Activated CD4-positive, alpha-beta memory T cell treated with anti-CD3 and anti-CD28 coated beads for 36 hours (primary cell): ENCODE measurements at regions not wholly inside any gene's neighbourhood (a gene's known extent, or its start where the extent isn't known, plus 50 kb on each side); places are given as distances from the start of the nearest gene placed in this dataset.
A peak's percentile ranks its signal among the peaks of the same experiment; 100 is the strongest.

Experiments used
- CTCF ChIA-PET: fragments of 350-600 bp; sonication (Branson Sonifier 250); formaldehyde crosslinking; loops from one replicate; lab custom pipeline; 2021; ENCODE audit warnings: antibody characterized with exemption, inconsistent platforms; lab: Charles Lee
- POLR2A ChIA-PET: fragments of 350-600 bp; sonication (Branson Sonifier 250); formaldehyde crosslinking; loops from one replicate; lab custom pipeline; 2021; ENCODE audit warnings: antibody characterized with exemption; lab: Charles Lee
- DNase-seq: peaks from one replicate; pipeline ENCODE4 v3.0.0-alpha.2; 2020
- H3K27ac Mint-ChIP-seq: one replicate; pipeline ENCODE4 v1.8.0; 2021; ENCODE audit warnings: mixed read lengths
- H3K27me3 Mint-ChIP-seq: one replicate; pipeline ENCODE4 v1.8.0; 2021; ENCODE audit warnings: mixed read lengths
- H3K36me3 Mint-ChIP-seq: one replicate; pipeline ENCODE4 v1.8.0; 2021; ENCODE audit warnings: mixed read lengths
- H3K4me1 Mint-ChIP-seq: one replicate; pipeline ENCODE4 v1.8.0; 2021; ENCODE audit warnings: low read depth, mixed read lengths
- H3K4me3 Mint-ChIP-seq: one replicate; pipeline ENCODE4 v1.8.0; 2021; ENCODE audit warnings: mild to moderate bottlenecking, mixed read lengths
- H3K9me3 Mint-ChIP-seq: one replicate; pipeline ENCODE4 v1.8.0; 2021; ENCODE audit warnings: mixed read lengths
- intact Hi-C: fragments of 100-400 bp; cut with micrococcal nuclease; formaldehyde crosslinking; loops from one replicate; pipeline ENCODE4 v1.15.1; 2023

DNA sequence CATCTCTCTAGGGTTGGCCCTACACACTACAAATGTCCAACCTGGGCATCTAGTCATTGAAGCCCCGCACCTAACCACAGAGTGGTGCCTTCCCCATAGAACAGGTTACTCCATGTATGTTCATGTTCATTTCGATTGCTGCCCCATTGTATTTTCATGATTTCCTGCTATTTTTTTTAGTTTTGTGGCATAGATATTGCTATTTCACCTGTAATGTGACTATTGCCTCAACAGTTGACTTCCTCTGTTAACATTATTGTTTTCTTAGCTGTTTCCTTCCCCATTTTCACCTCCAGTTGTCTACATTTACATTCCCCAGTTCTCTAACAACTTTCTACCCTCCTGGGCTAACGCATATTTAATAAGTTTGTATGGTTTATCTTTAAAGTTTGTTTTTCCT is 137.7 kb upstream of the RBMS3 start:
- ChIA-PET POLR2A (interaction anchor here (0.6 kb wide), 1 partner anchor 21 kb away, joined by 3 read pairs; no protein-coding TSS in a partner anchor), CTCF (no interaction called here)
- no peak for DNase-seq
- H3K4me3 Mint-ChIP-seq: no peak overlapping the region
- H3K27me3 Mint-ChIP-seq: no peaks in the 10 kb centered on the region
- H3K9me3 Mint-ChIP-seq: no peaks in the 10 kb centered on the region
- no peaks in the 10 kb centered on the region for H3K36me3 Mint-ChIP-seq
- H3K4me1 Mint-ChIP-seq: peaks cover 3% of the 10 kb centered on the region
- no peak overlapping the region for H3K27ac Mint-ChIP-seq
- intact Hi-C loops: no loop called here

- intact Hi-C loops: no loop called here
- no peaks in the 10 kb centered on the region for H3K9me3 Mint-ChIP-seq
- H3K36me3 Mint-ChIP-seq: no peaks in the 10 kb centered on the region
- ChIA-PET CTCF (no interaction called here), POLR2A (no interaction called here)
- no peak overlapping the region for H3K4me3 Mint-ChIP-seq
- no peaks in the 10 kb centered on the region for H3K27me3 Mint-ChIP-seq
- no peak overlapping the region for H3K27ac Mint-ChIP-seq
- peaks cover 3% of the 10 kb centered on the region for H3K4me1 Mint-ChIP-seq
- DNase-seq: no peak
Observed at GRCh38 chr3:29144361-29144760, 136.5 kb upstream of the RBMS3 start.

GRCh38 chr3:29144807-29145206 is 136.1 kb upstream of the RBMS3 start:
- Mint-ChIP-seq H3K4me3 (no peak overlapping the region), H3K27ac (no peak overlapping the region), H3K9me3 (no peaks in the 10 kb centered on the region), H3K36me3 (no peaks in the 10 kb centered on the region), H3K4me1 (peaks cover 3% of the 10 kb centered on the region), H3K27me3 (no peaks in the 10 kb centered on the region)
- no peak for DNase-seq
- intact Hi-C loops: no loop called here
- ChIA-PET CTCF (no interaction called here), POLR2A (no interaction called here)

DNA sequence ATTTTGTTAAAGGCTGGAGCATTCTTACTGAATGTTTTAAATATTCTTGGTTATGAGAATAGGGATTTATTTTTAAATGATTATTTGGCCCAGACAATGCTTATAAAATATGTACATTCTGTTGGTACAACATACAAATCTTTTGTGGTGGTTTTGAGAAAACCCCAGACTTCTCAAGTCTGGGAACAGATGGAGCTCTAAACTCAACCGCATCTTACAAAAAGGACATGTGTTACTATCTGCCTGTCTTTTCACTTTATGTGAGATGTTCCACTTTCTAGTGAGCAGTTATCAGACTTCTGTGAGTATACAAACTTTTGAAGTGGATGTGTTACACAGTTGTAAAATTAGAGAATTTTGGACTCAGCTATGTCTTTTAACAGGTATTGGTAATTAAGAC is 135.5 kb upstream of the RBMS3 start:
- ChIA-PET CTCF (no interaction called here), POLR2A (no interaction called here)
- intact Hi-C loops: no loop called here
- Mint-ChIP-seq H3K4me3 (no peak overlapping the region), H3K27me3 (no peaks in the 10 kb centered on the region), H3K36me3 (no peaks in the 10 kb centered on the region), H3K9me3 (no peaks in the 10 kb centered on the region), H3K27ac (no peak overlapping the region), H3K4me1 (peaks cover under 1% of the 10 kb centered on the region)
- no peak for DNase-seq

GRCh38 chr3:29152379-29152778 is 128.5 kb upstream of the RBMS3 start:
- Mint-ChIP-seq H3K4me1 (peaks cover 2% of the 10 kb centered on the region), H3K27me3 (no peaks in the 10 kb centered on the region), H3K36me3 (no peaks in the 10 kb centered on the region), H3K27ac (no peak overlapping the region), H3K4me3 (no peak overlapping the region), H3K9me3 (no peaks in the 10 kb centered on the region)
- CTCF ChIA-PET: no interaction called here
- intact Hi-C loops: no loop called here
- POLR2A ChIA-PET: no interaction called here
- no peak for DNase-seq

DNA sequence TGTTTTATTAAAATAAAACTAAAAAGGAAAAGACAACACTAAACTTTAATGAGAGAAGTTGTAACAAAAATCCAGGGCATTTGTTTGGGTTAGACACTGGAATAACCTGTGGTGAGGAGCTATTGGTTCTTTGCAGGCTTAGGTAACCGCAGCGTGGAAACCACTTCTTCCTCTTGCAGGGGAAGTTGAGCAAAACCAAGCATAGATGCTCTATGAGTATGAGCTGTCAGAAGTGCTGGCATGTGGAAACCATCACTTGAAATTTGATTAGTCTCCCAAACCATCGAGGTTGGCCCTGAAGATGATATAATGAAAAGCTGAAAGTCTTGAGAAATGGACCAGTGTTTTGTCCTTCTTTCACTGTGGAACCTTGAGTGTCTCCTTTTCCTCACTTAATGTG is 127.1 kb upstream of the RBMS3 start:
- intact Hi-C loops: no loop called here
- Mint-ChIP-seq H3K27me3 (no peaks in the 10 kb centered on the region), H3K4me1 (peaks cover 2% of the 10 kb centered on the region), H3K4me3 (no peak overlapping the region), H3K36me3 (no peaks in the 10 kb centered on the region), H3K27ac (no peak overlapping the region), H3K9me3 (no peaks in the 10 kb centered on the region)
- ChIA-PET CTCF (no interaction called here), POLR2A (no interaction called here)
- peak; percentile 50 for DNase-seq

GRCh38 chr3:29156086-29156715 is 124.7 kb upstream of the RBMS3 start:
- H3K36me3 Mint-ChIP-seq: no peaks in the 10 kb centered on the region
- H3K9me3 Mint-ChIP-seq: peaks cover 2% of the 10 kb centered on the region
- H3K4me1 Mint-ChIP-seq: peaks cover 2% of the 10 kb centered on the region
- no peaks in the 10 kb centered on the region for H3K27me3 Mint-ChIP-seq
- H3K27ac Mint-ChIP-seq: no peak overlapping the region
- ChIA-PET POLR2A (no interaction called here), CTCF (no interaction called here)
- H3K4me3 Mint-ChIP-seq: no peak overlapping the region
- DNase-seq: no peak
- intact Hi-C loops: no loop called here

- DNase-seq: no peak
- no peaks in the 10 kb centered on the region for H3K4me1 Mint-ChIP-seq
- no peaks in the 10 kb centered on the region for H3K36me3 Mint-ChIP-seq
- H3K4me3 Mint-ChIP-seq: no peak overlapping the region
- CTCF ChIA-PET: no interaction called here
- intact Hi-C loops: no loop called here
- no peaks in the 10 kb centered on the region for H3K27me3 Mint-ChIP-seq
- POLR2A ChIA-PET: no interaction called here
- H3K9me3 Mint-ChIP-seq: peaks cover 2% of the 10 kb centered on the region
- no peak overlapping the region for H3K27ac Mint-ChIP-seq
Observed at GRCh38 chr3:29164825-29165224, 116.0 kb upstream of the RBMS3 start.

- ChIA-PET CTCF (no interaction called here), POLR2A (no interaction called here)
- Mint-ChIP-seq H3K36me3 (no peaks in the 10 kb centered on the region), H3K27me3 (no peaks in the 10 kb centered on the region), H3K27ac (no peak overlapping the region), H3K4me1 (peaks cover 7% of the 10 kb centered on the region), H3K9me3 (peaks cover under 1% of the 10 kb centered on the region), H3K4me3 (no peak overlapping the region)
- no peak for DNase-seq
- intact Hi-C loops: no loop called here
Observed at GRCh38 chr3:29167180-29167579, 113.7 kb upstream of the RBMS3 start.

DNA sequence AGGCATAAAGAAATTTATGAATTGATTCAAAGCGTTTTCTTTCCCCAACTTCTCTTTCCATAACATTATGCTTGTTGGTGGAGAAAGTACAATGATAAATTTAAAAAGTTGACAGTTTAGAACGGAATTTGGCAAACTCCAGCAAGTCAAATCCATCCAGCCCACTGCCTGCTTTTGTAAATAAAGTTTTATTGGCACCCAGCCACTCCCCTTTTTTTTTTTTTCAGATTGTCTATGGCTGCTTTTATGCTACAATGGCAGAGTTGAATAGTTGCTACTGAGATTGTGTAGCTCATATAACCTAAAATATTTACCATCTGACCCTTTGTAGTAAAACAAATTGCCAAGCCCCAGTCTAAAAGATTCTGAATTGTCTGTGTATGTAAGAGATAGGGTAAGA is 112.8 kb upstream of the RBMS3 start:
- Mint-ChIP-seq H3K9me3 (peaks cover 2% of the 10 kb centered on the region), H3K36me3 (no peaks in the 10 kb centered on the region), H3K4me1 (peaks cover 9% of the 10 kb centered on the region), H3K27ac (no peak overlapping the region), H3K27me3 (no peaks in the 10 kb centered on the region), H3K4me3 (no peak overlapping the region)
- DNase-seq: no peak
- intact Hi-C loops: no loop called here
- POLR2A ChIA-PET: no interaction called here
- CTCF ChIA-PET: no interaction called here

- no peaks in the 10 kb centered on the region for H3K36me3 Mint-ChIP-seq
- H3K27ac Mint-ChIP-seq: no peak overlapping the region
- intact Hi-C loops: no loop called here
- POLR2A ChIA-PET: no interaction called here
- CTCF ChIA-PET: no interaction called here
- H3K4me3 Mint-ChIP-seq: no peak overlapping the region
- peaks cover 2% of the 10 kb centered on the region for H3K9me3 Mint-ChIP-seq
- H3K27me3 Mint-ChIP-seq: no peaks in the 10 kb centered on the region
- peaks cover 9% of the 10 kb centered on the region for H3K4me1 Mint-ChIP-seq
- no peak for DNase-seq
Observed at GRCh38 chr3:29168696-29169095, 112.2 kb upstream of the RBMS3 start.

DNA sequence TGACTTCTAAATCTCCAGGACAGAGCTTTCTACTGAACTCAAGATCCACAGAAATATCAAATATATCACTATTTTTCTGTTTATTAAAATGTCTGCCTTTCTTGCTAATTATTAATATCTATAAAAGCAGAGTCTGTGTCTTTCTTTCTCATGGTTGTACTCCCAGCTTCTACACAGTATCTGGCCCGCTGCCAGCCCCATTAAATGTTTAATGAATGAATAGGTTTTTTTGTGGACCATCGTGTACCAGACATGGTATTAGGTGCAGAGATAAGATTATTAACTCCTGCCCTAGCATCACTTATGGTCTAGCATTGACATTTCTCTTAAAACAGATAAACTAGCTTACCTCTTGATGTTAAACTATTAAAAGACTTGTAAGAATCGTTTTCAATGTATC is 111.4 kb upstream of the RBMS3 start:
- POLR2A ChIA-PET: no interaction called here
- CTCF ChIA-PET: no interaction called here

More for the DNA sequence above, 111.4 kb upstream of the RBMS3 start:
- Mint-ChIP-seq H3K27ac (no peak overlapping the region), H3K4me3 (no peak overlapping the region), H3K27me3 (no peaks in the 10 kb centered on the region), H3K9me3 (peaks cover 2% of the 10 kb centered on the region), H3K36me3 (no peaks in the 10 kb centered on the region), H3K4me1 (peaks cover 9% of the 10 kb centered on the region)
- no peak for DNase-seq
- intact Hi-C loops: no loop called here
